Epithelial cell of proximal tubule (primary cell): ENCODE measurements at regions not wholly inside any gene's neighbourhood (a gene's known extent, or its start where the extent isn't known, plus 50 kb on each side); places are given as distances from the start of the nearest gene placed in this dataset.

Experiments used
- DNase-seq: peaks from one replicate; pipeline ENCODE4 v3.0.0-alpha.2; 2011; ENCODE audit warnings: low read depth
- H3K4me3 ChIP-seq: 2 replicates; pipeline ENCODE4 v1.5.1; 2011; ENCODE audit warnings: low read depth, mild to moderate bottlenecking, low read length
- TF ChIP-seq, protein P1 (sequence below): conservative IDR thresholded peaks from 2 replicates; pipeline ENCODE4 v1.5.1; 2012; ENCODE audit warnings: low read depth, mild to moderate bottlenecking, low read length

DNA sequence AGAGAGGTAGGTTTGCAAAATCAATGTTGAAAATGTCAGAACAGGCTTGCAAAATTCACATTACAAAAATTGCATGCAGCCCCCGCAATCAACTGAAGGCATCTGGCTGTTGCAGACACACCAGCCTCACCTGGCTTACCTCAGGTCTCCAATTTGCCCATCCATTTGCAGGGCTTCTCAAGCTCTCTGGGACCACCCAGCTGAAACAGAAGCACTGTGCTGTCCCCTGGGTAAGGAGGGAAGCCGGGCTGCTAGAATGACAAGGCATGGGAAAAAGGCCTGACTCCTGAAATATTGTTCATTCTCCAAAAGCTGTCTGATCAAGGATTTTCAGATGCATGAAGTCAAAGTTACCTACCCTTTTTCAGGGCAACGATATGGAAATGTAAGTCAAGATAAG lies 52.6 kb upstream of the CD93 start:
- TF ChIP-seq, protein P1, sequence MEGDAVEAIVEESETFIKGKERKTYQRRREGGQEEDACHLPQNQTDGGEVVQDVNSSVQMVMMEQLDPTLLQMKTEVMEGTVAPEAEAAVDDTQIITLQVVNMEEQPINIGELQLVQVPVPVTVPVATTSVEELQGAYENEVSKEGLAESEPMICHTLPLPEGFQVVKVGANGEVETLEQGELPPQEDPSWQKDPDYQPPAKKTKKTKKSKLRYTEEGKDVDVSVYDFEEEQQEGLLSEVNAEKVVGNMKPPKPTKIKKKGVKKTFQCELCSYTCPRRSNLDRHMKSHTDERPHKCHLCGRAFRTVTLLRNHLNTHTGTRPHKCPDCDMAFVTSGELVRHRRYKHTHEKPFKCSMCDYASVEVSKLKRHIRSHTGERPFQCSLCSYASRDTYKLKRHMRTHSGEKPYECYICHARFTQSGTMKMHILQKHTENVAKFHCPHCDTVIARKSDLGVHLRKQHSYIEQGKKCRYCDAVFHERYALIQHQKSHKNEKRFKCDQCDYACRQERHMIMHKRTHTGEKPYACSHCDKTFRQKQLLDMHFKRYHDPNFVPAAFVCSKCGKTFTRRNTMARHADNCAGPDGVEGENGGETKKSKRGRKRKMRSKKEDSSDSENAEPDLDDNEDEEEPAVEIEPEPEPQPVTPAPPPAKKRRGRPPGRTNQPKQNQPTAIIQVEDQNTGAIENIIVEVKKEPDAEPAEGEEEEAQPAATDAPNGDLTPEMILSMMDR = no peak
- H3K4me3 ChIP-seq = no peak overlapping the region
- DNase-seq = no peak

DNA sequence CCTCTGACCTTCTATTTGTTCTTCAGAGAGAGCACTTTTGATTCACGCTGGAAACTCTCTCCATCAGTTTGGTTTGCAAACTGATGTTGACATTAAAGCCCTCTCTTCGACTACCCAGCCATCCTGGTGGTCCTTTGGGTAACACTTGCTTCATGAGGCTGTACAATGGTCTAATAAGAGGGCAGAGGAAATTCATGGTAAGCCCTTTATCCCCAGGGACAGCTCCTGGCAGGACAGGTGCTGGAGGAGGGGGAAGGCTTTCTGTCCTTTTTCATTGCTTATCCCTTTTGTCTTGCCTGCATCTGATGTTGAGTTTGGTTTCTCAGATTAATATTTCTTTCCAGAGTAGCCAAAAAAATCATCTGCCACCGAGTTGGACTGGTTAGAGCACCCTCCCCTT lies 52.1 kb upstream of the CD93 start:
- TF ChIP-seq, protein P1 = no peak
- DNase-seq = no peak
- H3K4me3 ChIP-seq = no peak overlapping the region

DNA sequence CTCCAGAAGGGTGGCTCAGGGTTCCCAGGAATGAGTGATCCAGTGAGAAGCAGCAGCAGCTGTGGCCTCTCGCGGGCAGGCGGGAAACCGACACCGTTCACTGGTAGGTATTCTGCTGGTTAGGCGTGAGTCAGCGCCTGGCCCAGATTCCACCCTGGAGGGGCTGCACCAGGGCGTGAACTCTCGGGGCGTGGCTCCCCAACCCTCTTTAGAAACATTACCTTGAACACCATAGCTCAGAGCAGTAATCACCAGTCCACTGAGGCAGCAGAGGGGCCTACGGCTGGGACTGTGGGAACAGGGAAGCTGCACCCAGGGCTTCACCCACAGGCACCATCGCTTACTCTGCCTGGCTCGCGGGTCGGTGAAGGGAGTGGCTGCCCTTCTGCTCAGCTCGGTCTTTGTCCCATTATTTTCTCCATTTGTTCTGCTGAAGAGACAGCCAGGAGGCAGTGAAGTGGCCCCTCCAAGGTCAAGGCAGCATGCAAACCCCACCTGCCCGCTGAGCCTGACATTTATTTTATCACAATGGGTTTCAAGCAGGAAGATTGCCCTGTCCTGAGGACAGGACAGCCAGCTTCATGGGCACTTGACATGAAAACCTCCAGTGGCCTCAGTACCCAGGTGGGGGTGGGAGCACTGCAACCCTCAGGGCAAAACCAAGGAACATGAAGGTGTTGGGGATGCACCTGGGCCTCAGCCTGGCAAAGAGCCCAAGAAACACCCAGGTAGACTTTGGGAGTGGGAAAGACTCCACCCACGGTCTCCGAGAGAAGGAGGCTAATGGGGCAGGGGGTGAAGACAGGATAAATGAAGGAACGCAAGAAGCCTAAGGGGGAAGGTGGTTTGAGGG lies 51.0 kb upstream of the CD93 start:
- no peak overlapping the region for H3K4me3 ChIP-seq
- DNase-seq = no peak
- TF ChIP-seq, protein P1 = no peak

DNA sequence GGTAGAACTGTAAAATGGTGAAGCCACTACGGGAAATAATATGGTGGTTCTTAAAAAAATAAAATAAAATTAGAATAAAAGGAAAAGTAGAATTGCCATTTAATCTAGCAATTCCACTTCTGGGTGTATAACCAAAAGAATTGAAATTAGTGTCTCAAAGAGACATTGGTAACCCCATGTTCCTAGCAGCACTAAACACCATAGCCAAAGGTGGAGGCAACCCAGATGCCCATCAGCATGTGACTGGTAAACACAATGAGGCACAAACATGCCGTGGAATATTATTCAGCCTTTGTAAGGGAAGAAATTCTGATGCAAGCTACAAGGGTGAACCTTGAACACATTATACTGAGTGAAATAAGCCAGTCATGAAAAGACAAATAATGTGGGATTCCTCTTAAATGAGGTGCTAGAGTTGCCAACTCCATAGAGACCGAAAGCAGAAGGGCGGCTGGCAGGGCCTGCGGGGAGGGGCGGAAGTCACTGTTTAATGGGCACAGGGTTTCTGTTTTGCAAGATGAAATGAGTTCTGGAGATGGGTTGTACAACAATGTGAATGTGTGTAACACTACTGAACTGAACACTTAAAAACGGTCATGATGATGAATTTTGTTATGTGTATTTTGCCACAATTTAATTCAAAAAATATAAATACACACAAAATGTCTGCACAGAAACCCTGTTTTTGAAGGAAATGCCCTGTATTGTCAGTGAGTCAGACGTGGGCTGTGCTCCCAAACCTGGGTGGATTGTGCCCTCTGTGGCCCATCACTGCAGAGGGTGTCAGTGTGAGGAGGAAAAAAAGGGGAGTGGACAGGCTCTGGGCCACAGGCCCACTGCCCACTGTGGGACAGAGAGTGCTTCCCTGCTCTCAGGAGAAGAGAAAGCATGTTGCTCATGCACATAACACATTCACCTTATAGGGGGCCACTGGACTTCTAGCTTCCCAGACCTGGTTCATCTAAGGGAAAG lies 49.6 kb upstream of the CD93 start:
- no peak for DNase-seq
- TF ChIP-seq, protein P1 = no peak
- H3K4me3 ChIP-seq = no peak overlapping the region
